WTC11 (cell line): ENCODE measurements at regions not wholly inside any gene's neighbourhood (a gene's known extent, or its start where the extent isn't known, plus 50 kb on each side); places are given as distances from the start of the nearest gene placed in this dataset.

ENCODE experiments used
- ATAC-seq: fragments of 200-7000 bp; cut with Tn5 transposase; 2 replicates; pipeline ENCODE4 v1.10.0; 2021; ENCODE audit warnings: mild to moderate bottlenecking, moderate library complexity
- CTCF ChIA-PET: fragments of 300-600 bp; sonication (Branson Sonifier 250); formaldehyde crosslinking; loops from one replicate; lab custom pipeline; 2021; ENCODE audit warnings: antibody characterized with exemption; lab: Charles Lee
- POLR2A ChIA-PET: fragments of 350-600 bp; sonication (Branson Sonifier 250); formaldehyde crosslinking; loops from one replicate; lab custom pipeline; 2021; ENCODE audit warnings: antibody characterized with exemption; lab: Charles Lee
- DNase-seq: peaks from one replicate; pipeline ENCODE4 v3.0.0; 2021; ENCODE audit warnings: low spot score
- H3K27ac Mint-ChIP-seq: 2 replicates; pipeline ENCODE4 v1.8.0; 2021; ENCODE audit warnings: mixed read lengths
- H3K27me3 Mint-ChIP-seq: 2 replicates; pipeline ENCODE4 v1.8.0; 2021; ENCODE audit warnings: low read depth, mild to moderate bottlenecking, moderate library complexity, mixed read lengths
- H3K36me3 Mint-ChIP-seq: 2 replicates; pipeline ENCODE4 v1.8.0; 2021; ENCODE audit warnings: mixed read lengths
- H3K4me1 Mint-ChIP-seq: 2 replicates; pipeline ENCODE4 v1.8.0; 2022; ENCODE audit warnings: mixed read lengths
- H3K4me3 Mint-ChIP-seq: 2 replicates; pipeline ENCODE4 v1.8.0; 2021; ENCODE audit warnings: mild to moderate bottlenecking, moderate library complexity, mixed read lengths
- H3K9me3 Mint-ChIP-seq: 2 replicates; pipeline ENCODE4 v1.8.0; 2021; ENCODE audit warnings: mixed read lengths
- ATF1 ChIP-seq: sonication (generic); formaldehyde crosslinking; IDR thresholded peaks from 2 replicates; pipeline ENCODE4 v1.8.1; 2023; ENCODE audit warnings: mild to moderate bottlenecking, moderate library complexity, missing genetic modification reagents
- CREM ChIP-seq: sonication (generic); formaldehyde crosslinking; IDR thresholded peaks from 2 replicates; pipeline ENCODE4 v1.8.1; 2022; ENCODE audit warnings: mild to moderate bottlenecking, missing genetic modification reagents, moderate library complexity
- ELF4 ChIP-seq: sonication (generic); formaldehyde crosslinking; IDR thresholded peaks from 2 replicates; pipeline ENCODE4 v1.8.1; 2022; ENCODE audit warnings: low read depth, mild to moderate bottlenecking, moderate library complexity, missing genetic modification reagents
- JUN ChIP-seq: sonication (generic); formaldehyde crosslinking; IDR thresholded peaks from 2 replicates; pipeline ENCODE4 v1.8.0; 2023; ENCODE audit warnings: mild to moderate bottlenecking, missing genetic modification reagents
- KAT7 ChIP-seq: sonication (generic); formaldehyde crosslinking; IDR thresholded peaks from 2 replicates; pipeline ENCODE4 v1.8.1; 2023; ENCODE audit warnings: missing genetic modification reagents, mild to moderate bottlenecking, borderline replicate concordance
- MXD4 ChIP-seq: fragments of 250-450 bp; sonication (Bioruptor Pico); IDR thresholded peaks from 2 replicates; pipeline ENCODE4 v1.8.0; 2021; ENCODE audit warnings: mild to moderate bottlenecking, moderate library complexity, borderline replicate concordance
- ZNF423 ChIP-seq: fragments of 250-450 bp; sonication (Bioruptor Pico); IDR thresholded peaks from 2 replicates; pipeline ENCODE4 v2.1.2; 2022; ENCODE audit warnings: mild to moderate bottlenecking, moderate library complexity
- TF ChIP-seq, protein P1 (sequence below): sonication (generic); formaldehyde crosslinking; IDR thresholded peaks from 2 replicates; pipeline ENCODE4 v1.8.1; 2022; ENCODE audit warnings: low read depth, missing genetic modification reagents, borderline replicate concordance
- TF ChIP-seq, protein P2 (sequence below): sonication (generic); formaldehyde crosslinking; IDR thresholded peaks from 2 replicates; pipeline ENCODE4 v1.8.1; 2023; ENCODE audit warnings: mild to moderate bottlenecking, moderate library complexity, missing genetic modification reagents
- TF ChIP-seq, protein P3 (sequence below): sonication (generic); formaldehyde crosslinking; IDR thresholded peaks from 2 replicates; pipeline ENCODE4 v1.8.0; 2023; ENCODE audit warnings: missing genetic modification reagents
- TF ChIP-seq, protein P4 (sequence below): fragments of 250-450 bp; sonication (Bioruptor Pico); IDR thresholded peaks from 2 replicates; pipeline ENCODE4 v2.1.2; 2022; ENCODE audit warnings: mild to moderate bottlenecking, moderate library complexity
- TF ChIP-seq, protein P5 (sequence below): sonication (generic); formaldehyde crosslinking; IDR thresholded peaks from 2 replicates; pipeline ENCODE4 v1.8.1; 2023; ENCODE audit warnings: mild to moderate bottlenecking, missing genetic modification reagents, moderate library complexity
- TF ChIP-seq, protein P6 (sequence below): sonication (generic); formaldehyde crosslinking; IDR thresholded peaks from 2 replicates; pipeline ENCODE4 v1.8.0; 2022; ENCODE audit warnings: mild to moderate bottlenecking, missing genetic modification reagents
- TF ChIP-seq, protein P7 (sequence below): sonication (generic); formaldehyde crosslinking; IDR thresholded peaks from 2 replicates; pipeline ENCODE4 v1.8.0; 2023; ENCODE audit warnings: mild to moderate bottlenecking, missing genetic modification reagents
- TF ChIP-seq, protein P8 (sequence below): sonication (generic); formaldehyde crosslinking; IDR thresholded peaks from 2 replicates; pipeline ENCODE4 v1.8.1; 2022; ENCODE audit warnings: low read depth, mild to moderate bottlenecking, moderate library complexity, missing genetic modification reagents, borderline replicate concordance
- TF ChIP-seq, protein P9 (sequence below): sonication (generic); formaldehyde crosslinking; IDR thresholded peaks from 2 replicates; pipeline ENCODE4 v1.8.1; 2023; ENCODE audit warnings: mild to moderate bottlenecking, missing genetic modification reagents, moderate library complexity

DNA sequence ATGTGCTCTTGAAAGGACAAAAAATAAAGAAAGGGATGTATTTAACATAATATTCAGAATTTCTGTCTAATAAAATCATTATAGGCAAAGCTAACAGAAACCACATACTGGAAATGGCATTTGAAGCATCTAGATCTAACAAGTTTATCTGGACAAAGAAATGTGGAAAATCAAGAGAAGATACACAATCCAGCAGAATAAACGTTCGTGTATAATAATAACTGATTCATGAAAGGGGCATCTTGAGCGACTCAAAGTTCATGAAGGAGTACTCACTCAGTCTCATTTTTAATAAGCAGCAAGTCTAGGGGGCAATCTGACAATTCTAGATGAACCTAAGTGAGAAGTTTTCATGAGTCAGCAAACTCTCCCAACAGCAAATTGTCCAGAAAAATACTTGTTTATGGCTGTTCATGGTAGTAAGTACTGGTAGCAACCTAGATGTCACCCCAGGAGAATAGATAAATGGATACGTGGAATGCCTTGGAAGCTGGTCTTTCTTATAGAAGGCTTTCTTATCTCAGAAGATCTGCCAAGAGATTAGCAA, 541.8 kb downstream of the INHBA start (continued):
- TF ChIP-seq, protein P1, sequence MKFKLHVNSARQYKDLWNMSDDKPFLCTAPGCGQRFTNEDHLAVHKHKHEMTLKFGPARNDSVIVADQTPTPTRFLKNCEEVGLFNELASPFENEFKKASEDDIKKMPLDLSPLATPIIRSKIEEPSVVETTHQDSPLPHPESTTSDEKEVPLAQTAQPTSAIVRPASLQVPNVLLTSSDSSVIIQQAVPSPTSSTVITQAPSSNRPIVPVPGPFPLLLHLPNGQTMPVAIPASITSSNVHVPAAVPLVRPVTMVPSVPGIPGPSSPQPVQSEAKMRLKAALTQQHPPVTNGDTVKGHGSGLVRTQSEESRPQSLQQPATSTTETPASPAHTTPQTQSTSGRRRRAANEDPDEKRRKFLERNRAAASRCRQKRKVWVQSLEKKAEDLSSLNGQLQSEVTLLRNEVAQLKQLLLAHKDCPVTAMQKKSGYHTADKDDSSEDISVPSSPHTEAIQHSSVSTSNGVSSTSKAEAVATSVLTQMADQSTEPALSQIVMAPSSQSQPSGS = no peak

DNA sequence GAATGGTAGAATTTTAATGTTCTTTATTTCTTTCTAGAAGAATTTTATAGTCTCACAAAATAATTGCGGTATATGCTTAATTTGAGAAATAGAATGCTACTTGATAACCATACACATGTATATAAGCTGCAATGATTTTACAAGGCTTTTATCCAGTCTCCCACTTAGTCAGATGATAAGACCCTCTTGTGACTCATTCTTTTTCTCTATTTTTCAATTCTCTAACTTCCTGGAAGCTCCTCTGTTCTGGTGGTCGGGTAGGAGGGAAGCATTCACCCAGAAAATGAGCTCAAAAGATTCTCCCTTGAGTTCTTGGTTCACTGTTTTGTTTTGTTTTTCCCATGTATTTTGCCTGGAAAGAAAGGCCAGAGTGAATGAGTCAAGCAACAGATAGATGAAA, 546.6 kb downstream of the INHBA start:
- Mint-ChIP-seq H3K36me3 (no peaks in the 10 kb centered on the region), H3K27ac (no peak overlapping the region), H3K27me3 (no peaks in the 10 kb centered on the region)
- no peak for ATAC-seq
- POLR2A ChIA-PET = no interaction called here
- TF ChIP-seq ELF4 (CRISPR knock-in tag) (no peak), CREM (no peak), ATF1 (CRISPR knock-in tag) (no peak)
- TF ChIP-seq, protein P2, sequence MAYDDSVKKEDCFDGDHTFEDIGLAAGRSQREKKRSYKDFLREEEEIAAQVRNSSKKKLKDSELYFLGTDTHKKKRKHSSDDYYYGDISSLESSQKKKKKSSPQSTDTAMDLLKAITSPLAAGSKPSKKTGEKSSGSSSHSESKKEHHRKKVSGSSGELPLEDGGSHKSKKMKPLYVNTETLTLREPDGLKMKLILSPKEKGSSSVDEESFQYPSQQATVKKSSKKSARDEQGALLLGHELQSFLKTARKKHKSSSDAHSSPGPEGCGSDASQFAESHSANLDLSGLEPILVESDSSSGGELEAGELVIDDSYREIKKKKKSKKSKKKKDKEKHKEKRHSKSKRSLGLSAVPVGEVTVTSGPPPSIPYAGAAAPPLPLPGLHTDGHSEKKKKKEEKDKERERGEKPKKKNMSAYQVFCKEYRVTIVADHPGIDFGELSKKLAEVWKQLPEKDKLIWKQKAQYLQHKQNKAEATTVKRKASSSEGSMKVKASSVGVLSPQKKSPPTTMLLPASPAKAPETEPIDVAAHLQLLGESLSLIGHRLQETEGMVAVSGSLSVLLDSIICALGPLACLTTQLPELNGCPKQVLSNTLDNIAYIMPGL (CRISPR knock-in tag) = no peak
- TF ChIP-seq, protein P3, sequence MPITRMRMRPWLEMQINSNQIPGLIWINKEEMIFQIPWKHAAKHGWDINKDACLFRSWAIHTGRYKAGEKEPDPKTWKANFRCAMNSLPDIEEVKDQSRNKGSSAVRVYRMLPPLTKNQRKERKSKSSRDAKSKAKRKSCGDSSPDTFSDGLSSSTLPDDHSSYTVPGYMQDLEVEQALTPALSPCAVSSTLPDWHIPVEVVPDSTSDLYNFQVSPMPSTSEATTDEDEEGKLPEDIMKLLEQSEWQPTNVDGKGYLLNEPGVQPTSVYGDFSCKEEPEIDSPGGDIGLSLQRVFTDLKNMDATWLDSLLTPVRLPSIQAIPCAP (CRISPR knock-in tag) = no peak
- TF ChIP-seq, protein P4, sequence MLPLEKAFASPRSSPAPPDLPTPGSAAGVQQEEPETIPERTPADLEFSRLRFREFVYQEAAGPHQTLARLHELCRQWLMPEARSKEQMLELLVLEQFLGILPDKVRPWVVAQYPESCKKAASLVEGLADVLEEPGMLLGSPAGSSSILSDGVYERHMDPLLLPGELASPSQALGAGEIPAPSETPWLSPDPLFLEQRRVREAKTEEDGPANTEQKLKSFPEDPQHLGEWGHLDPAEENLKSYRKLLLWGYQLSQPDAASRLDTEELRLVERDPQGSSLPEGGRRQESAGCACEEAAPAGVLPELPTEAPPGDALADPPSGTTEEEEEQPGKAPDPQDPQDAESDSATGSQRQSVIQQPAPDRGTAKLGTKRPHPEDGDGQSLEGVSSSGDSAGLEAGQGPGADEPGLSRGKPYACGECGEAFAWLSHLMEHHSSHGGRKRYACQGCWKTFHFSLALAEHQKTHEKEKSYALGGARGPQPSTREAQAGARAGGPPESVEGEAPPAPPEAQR (CRISPR knock-in tag) = no peak
- TF ChIP-seq, protein P5, sequence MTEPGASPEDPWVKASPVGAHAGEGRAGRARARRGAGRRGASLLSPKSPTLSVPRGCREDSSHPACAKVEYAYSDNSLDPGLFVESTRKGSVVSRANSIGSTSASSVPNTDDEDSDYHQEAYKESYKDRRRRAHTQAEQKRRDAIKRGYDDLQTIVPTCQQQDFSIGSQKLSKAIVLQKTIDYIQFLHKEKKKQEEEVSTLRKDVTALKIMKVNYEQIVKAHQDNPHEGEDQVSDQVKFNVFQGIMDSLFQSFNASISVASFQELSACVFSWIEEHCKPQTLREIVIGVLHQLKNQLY (CRISPR knock-in tag) = no peak
- TF ChIP-seq, protein P6, sequence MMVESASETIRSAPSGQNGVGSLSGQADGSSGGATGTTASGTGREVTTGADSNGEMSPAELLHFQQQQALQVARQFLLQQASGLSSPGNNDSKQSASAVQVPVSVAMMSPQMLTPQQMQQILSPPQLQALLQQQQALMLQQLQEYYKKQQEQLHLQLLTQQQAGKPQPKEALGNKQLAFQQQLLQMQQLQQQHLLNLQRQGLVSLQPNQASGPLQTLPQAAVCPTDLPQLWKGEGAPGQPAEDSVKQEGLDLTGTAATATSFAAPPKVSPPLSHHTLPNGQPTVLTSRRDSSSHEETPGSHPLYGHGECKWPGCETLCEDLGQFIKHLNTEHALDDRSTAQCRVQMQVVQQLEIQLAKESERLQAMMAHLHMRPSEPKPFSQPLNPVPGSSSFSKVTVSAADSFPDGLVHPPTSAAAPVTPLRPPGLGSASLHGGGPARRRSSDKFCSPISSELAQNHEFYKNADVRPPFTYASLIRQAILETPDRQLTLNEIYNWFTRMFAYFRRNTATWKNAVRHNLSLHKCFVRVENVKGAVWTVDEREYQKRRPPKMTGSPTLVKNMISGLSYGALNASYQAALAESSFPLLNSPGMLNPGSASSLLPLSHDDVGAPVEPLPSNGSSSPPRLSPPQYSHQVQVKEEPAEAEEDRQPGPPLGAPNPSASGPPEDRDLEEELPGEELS (CRISPR knock-in tag) = no peak
- TF ChIP-seq, all 79 proteins: peak for 0
- Mint-ChIP-seq H3K4me3 (no peak overlapping the region), H3K9me3 (no peaks in the 10 kb centered on the region; the same call in 1 of the 2 replicates), H3K4me1 (no peaks in the 10 kb centered on the region)
- no peak for DNase-seq
- CTCF ChIA-PET = no interaction called here

DNA sequence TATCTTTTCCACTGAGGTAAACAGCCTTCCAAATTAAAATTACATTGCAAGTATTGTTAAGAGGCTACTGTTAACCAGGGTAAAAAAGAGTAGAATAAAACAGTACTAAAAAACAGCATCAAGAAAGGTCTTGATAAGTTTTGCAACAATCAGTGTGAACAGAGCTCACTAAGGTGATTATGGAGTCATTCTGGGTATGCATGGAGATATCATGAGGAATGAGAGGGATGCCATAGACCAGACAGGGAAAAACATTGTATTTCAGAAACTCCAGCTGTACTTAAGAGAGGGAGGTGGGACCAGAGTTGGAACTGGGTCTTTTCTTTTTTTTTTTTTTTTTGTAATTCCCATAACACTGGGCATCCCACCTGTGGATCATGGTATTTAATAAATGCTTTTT, 549.6 kb downstream of the INHBA start:
- POLR2A ChIA-PET = no interaction called here
- no peak overlapping the region for H3K4me3 Mint-ChIP-seq
- no peaks in the 10 kb centered on the region for H3K36me3 Mint-ChIP-seq
- no peak for DNase-seq
- no peaks in the 10 kb centered on the region for H3K9me3 Mint-ChIP-seq
- H3K27ac Mint-ChIP-seq = no peak overlapping the region
- no peaks in the 10 kb centered on the region for H3K27me3 Mint-ChIP-seq
- CTCF ChIA-PET = interaction anchor here (1.3 kb wide), 1 partner anchor 558 kb away, joined by 3 read pairs; no protein-coding TSS in a partner anchor
- no peaks in the 10 kb centered on the region for H3K4me1 Mint-ChIP-seq
- ATAC-seq = no peak
- TF ChIP-seq, protein P7, sequence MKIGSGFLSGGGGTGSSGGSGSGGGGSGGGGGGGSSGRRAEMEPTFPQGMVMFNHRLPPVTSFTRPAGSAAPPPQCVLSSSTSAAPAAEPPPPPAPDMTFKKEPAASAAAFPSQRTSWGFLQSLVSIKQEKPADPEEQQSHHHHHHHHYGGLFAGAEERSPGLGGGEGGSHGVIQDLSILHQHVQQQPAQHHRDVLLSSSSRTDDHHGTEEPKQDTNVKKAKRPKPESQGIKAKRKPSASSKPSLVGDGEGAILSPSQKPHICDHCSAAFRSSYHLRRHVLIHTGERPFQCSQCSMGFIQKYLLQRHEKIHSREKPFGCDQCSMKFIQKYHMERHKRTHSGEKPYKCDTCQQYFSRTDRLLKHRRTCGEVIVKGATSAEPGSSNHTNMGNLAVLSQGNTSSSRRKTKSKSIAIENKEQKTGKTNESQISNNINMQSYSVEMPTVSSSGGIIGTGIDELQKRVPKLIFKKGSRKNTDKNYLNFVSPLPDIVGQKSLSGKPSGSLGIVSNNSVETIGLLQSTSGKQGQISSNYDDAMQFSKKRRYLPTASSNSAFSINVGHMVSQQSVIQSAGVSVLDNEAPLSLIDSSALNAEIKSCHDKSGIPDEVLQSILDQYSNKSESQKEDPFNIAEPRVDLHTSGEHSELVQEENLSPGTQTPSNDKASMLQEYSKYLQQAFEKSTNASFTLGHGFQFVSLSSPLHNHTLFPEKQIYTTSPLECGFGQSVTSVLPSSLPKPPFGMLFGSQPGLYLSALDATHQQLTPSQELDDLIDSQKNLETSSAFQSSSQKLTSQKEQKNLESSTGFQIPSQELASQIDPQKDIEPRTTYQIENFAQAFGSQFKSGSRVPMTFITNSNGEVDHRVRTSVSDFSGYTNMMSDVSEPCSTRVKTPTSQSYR (CRISPR knock-in tag) = no peak
- TF ChIP-seq JUN (CRISPR knock-in tag) (no peak), ATF1 (CRISPR knock-in tag) (no peak), KAT7 (CRISPR knock-in tag) (no peak), MXD4 (CRISPR knock-in tag) (no peak), ZNF423 (CRISPR knock-in tag) (no peak)
- TF ChIP-seq, protein P8, sequence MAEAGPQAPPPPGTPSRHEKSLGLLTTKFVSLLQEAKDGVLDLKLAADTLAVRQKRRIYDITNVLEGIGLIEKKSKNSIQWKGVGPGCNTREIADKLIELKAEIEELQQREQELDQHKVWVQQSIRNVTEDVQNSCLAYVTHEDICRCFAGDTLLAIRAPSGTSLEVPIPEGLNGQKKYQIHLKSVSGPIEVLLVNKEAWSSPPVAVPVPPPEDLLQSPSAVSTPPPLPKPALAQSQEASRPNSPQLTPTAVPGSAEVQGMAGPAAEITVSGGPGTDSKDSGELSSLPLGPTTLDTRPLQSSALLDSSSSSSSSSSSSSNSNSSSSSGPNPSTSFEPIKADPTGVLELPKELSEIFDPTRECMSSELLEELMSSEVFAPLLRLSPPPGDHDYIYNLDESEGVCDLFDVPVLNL = no peak
- TF ChIP-seq, protein P9, sequence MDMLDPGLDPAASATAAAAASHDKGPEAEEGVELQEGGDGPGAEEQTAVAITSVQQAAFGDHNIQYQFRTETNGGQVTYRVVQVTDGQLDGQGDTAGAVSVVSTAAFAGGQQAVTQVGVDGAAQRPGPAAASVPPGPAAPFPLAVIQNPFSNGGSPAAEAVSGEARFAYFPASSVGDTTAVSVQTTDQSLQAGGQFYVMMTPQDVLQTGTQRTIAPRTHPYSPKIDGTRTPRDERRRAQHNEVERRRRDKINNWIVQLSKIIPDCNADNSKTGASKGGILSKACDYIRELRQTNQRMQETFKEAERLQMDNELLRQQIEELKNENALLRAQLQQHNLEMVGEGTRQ (CRISPR knock-in tag) = no peak
